IPS DF 4.7 (cell line): ENCODE measurements at regions not wholly inside any gene's neighbourhood (a gene's known extent, or its start where the extent isn't known, plus 50 kb on each side); places are given as distances from the start of the nearest gene placed in this dataset.
"Not testable (repeated sequence)": the region's sequence is repeated elsewhere in the genome, so short reads cannot be mapped to it uniquely, and the experiment has no call there.

ENCODE experiments used
- DNase-seq: peaks from one replicate; pipeline ENCODE4 v3.0.0-alpha.2; 2013; ENCODE audit warnings: low spot score; ENCODE audit errors: extremely low read depth

DNA sequence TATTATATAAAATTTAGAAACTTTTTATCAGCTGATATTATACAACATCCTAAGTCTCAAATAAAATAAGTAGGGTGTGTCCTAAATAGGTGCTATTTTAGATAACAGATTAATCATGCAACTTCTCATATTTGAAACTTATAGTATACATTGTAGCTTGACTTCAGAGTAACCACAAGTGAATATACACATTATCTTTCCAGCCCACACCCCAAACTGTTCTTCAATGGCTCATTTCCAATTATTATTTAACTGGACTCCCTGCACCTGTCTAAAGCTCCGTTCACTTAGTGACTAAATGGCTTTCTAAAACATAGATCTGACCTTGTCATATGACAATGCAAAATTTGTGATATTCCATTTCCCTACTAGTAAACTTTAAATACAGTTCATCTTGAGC lies 490.9 kb upstream of the RGMB start:
- DNase-seq, result no peak

DNA sequence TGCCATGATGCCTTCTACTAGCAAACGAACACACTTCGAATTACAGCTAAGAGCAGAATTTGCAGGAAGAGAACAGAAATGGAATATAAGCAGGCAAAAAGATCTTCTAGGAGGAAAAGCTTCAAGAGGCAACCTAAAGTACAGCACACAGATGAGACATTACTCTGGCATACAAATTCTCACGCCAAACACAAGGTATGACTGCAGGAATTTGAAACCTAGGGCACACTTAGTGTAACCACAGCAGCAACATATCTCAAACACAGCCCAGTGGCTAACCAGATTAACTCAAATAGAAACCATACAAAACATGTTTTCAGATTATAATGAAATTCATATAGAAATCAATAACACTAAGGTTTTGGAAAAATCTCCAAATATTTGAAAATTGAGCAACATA lies 481.0 kb upstream of the RGMB start:
- no peak for DNase-seq

GRCh38 chr5:98296426-98296825 lies 477.0 kb upstream of the RGMB start:
- no peak for DNase-seq

- no peak for DNase-seq
Observed at GRCh38 chr5:98299435-98299834, 474.0 kb upstream of the RGMB start.

GRCh38 chr5:98301547-98301946 lies 471.9 kb upstream of the RGMB start:
- no peak for DNase-seq

GRCh38 chr5:98307811-98308210 lies 465.7 kb upstream of the RGMB start:
- no peak for DNase-seq

GRCh38 chr5:98308231-98308630 lies 465.2 kb upstream of the RGMB start:
- no peak for DNase-seq

DNA sequence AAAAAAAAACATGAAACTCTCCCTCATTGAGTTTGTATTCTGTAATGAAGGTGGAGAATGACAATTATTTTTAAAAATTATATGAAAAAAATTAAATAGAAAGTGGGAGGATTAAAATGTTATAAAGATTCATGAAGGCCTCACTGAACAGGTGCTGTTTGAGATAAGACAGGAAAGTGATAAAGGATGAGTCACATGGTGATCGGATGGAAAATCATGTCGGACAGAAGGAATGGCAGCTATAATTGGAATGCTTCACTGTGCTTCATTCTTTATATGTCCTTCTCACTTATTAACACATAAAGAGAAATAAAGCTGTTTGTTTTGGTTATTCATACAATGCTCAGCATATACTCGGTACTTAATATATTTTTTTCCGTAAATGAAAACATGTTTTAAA lies 464.5 kb upstream of the RGMB start:
- no peak for DNase-seq

DNA sequence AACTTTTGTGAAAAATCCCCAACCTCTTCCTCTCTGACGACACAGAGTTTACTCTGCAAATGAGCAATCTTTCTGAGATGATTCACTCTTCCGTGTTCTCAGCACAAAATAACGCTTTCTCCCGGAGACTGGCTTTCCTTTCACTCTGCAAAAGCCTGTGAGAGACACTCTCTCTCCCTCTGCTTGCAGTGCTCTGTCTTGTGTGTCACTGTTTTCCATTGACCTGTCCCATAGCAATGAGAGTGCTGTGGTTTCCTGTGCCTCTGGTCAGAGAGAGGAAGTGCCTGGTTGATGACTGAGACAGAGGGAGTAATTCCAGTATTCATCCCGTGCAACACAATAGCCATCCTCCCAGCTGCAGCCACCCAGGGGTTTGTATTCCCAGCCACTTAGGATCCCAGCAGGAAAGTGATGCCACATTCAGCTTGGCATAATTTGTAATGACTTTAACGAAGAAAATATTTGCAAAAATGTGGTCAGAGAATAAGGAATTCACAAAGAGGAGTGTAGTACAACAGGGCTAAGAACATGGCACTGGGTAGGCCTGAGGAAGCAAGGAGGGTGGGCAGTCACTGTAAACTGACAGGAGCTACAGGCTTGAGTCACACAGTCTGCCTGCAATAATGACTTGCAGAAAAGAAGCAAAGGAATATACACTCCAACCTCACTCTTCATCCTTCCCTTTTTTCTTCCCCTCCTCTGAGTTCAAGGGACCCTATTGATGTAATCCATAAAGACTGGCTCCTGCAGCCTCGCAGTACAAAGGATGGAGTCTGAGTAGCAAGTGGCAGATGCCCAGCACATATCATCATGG lies 463.5 kb upstream of the RGMB start:
- DNase-seq, result peak; percentile 81

DNA sequence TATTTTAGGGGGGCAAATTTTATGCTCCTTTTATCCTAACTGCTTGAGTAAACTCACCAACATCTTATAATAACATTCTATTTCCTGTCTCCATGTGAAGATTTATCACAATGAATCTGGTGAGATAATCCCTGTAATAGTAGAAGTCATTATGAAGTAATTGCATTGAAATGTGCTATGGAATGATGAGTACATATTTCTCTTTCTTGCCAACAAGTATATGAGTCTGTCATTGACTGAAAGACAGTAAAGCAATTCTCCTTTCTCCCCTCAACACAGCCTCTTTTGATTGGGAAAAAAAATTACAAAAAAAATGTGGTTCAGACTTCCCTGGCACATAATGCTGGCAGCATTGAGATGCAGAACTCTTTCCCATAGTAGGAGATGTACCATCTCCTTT lies 459.2 kb upstream of the RGMB start:
- no peak for DNase-seq

DNA sequence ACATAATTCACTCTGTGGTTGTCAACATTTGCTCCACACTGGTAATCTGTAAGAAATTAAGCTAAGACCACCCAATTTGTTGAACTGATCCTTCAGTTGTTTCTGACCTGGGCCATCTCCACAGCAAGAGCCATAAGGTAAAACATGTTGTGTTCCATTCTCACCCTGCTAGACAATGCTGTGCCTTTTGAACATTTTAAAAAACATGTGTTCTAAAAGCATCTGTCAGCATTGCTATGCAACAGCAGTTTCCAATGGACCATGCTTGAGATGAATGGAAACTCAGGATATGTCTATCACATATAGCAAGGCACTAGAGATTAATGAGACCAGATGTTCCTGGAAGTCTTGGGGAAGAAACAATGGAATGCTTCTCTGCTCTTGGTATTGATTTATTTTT lies 455.1 kb upstream of the RGMB start:
- no peak for DNase-seq

DNA sequence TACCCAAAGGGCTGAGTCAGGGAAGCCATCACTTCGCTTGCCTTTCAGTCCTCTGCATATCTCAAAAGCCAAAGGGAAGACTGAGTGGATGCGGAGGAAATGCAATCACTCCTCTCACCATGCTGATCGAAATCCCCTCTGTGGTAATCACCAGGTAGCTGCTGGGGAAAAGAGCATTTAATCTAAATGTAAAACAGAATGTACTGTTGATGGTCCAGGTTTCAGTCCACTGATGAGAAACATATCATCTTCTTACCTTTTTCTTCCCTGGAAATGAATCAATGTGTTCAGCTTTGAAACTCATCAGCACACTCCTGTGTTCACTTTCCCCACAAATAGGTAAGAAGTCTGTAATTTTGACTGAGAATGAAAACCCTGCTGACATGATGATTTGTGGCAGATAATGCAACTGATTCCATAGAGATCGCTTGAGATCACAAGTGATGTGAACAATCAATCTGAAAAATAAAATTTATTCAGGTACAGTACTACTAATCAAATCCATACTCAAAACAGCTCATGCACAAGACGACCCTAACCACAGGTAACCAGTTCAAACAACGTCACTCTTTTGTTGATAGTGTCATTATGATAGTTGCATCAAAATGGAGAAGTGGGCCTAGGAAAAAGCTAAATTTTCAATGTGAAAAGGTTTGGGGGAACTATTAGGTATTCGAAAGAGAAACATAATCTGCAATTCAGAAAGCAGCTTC lies 454.0 kb upstream of the RGMB start:
- no peak for DNase-seq

- DNase-seq, result no peak
Observed at GRCh38 chr5:98320343-98320742, 453.1 kb upstream of the RGMB start.

- DNase-seq, result no peak
Observed at GRCh38 chr5:98321361-98321760, 452.1 kb upstream of the RGMB start.

- DNase-seq, result not testable (repeated sequence)
Observed at GRCh38 chr5:98325187-98325586, 448.3 kb upstream of the RGMB start.

DNA sequence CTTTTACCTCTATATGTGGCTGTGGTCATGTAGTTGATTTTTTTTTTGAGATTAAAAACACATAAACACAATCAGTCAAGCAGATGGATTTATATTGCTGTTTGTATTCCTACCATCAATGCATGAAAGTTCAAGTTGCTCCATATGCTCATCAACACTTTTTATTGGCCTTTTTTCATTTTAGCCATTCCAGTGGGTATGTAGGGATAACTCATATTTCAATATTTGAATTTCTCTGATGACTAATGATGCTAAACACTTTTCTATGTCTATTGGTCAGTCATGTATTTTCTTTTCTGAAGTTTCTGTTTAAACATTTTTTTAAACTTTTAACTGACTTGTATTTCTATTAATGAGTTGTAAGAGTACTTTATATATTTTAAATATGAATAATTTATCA lies 445.4 kb upstream of the RGMB start:
- DNase-seq, result no peak

DNA sequence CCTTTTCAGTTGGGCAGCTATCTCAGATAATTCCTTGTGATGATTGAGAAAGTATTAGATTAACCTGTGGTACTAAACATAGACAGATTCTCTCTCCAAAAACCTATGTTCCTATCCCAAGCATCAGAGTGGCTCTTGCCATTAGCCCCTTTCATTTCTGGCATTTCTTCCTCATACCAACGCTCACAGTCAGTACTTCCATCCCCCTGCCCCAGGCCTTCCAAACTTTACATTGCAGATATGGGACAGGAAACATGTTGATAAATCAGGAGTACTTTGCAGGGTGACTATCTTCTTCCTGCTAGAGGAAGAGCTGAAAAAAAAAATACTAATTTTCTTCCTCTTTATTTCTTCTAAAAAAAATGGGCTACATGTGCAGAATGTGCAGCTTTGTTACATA lies 442.6 kb upstream of the RGMB start:
- no peak for DNase-seq

DNA sequence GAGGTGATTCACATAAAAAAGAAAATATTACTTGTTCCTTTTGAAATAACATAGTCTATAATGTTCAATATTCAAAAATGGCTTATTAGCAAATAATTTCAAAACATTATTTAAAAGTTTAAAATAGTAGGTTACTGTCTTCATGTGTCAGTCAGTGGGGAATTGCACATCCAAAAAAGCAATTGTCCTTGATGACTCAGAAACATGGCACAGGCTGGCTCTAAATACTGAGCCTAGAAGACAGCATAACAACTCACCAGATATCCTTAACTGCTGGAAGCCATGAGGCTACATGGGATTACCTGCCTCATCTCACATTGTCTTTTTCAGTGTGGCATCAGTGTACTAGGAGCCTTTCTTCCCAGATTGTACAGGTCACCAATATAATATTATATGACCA lies 439.5 kb upstream of the RGMB start:
- no peak for DNase-seq

DNA sequence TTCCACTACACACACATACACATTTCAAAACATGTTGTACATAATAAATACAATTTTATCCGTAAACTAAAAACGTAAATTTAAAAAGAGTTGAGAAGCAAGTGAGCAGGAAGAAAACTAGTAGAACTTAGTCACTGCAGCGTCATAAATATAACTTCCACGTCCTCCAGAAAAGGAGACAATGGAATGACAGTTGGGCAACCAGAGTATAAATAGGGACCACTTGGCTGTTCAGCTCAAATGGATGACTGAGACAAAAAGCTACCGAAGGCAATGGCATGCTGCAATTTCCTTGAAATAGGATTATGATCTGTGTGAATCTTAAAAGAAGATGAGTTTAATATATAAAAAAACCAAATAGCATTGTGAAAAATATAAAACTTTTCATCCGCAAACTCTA lies 438.5 kb upstream of the RGMB start:
- DNase-seq, result no peak

DNA sequence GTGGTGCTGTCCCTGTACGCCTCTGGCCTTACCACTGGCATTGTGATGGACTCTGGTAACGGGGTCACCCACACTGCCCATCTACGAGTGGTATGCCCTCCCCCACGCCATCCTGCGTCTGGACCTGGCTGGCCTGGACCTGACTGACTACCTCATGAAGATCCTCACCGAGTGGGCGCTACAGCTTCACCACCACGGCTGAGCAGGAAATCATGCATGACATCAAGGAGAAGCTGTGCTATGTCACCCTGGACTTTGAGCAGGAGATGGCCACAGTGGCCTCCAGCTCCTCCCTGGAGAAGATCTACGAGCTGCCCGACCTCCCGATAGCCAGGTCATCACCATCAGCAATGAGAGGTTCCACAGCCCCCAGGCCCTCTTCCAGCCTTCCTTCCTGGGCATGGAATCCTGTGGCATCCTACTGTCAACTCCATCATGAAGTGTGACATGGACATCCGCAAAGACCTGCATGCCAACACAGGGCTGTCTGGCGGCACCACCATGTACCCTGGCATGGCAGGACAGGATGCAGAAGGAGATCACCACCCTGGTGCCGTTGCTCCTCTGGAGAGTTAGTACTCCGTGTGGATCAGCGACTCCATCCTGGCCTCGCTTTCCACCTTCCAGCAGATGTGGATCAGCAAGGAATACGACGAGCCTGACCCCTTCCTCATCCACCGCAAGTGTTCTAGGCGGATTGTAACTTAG lies 434.2 kb upstream of the RGMB start:
- no peak for DNase-seq

DNA sequence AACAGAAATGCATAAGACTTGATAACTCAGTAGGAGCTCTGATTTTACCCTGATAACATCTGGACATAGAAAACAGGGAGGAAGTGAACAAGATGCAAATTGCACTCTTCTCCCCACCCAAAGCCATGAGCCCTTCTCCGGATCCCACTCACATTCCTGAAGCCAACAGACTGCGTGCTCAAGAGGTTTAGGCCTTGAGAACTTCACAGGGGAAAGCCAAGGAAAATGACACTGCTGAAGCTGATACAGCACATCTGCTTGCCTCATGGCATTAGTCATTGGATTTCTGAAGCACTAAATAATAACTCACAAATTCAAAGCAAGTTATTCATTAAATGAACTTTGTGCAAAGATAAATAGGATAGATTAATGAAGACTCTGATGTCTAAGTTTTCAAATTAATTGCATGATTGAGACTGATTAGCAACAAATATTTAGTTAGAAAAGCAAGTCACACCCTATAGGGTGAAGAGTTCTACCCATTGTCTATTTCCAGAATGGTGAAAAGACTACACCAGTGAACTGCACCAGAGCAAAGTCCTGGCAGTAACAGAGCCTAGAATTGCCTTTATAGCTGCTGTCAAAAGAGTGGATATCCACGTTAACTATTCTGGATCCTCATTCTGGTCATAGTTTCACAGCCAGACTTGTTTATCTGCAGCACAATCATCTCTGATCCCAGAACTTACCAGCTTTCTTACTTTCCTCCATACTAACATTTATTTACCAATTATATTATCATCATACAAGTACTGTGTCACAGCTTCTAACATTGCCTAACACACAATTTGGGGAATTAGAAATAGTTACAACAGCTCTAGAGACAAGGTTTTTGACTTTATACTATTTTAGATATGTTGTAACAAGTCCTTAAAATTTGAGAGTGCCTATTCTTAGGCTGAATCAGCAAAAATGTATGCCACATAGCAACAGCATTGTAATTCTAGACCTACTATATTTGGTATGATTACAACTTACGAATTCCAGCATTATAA lies 432.1 kb upstream of the RGMB start:
- DNase-seq, result no peak
